Gastrocnemius medialis (tissue), 4 donors: ENCODE measurements at regions not wholly inside any gene's neighbourhood (a gene's known extent, or its start where the extent isn't known, plus 50 kb on each side); places are given as distances from the start of the nearest gene placed in this dataset.

Experiments used
- POLR2A ChIP-seq, 2 donors: fragments of 450-650 bp; IDR thresholded peaks; one replicate each; pipeline ENCODE4 v1.6.1; 2017; ENCODE audit warnings: antibody characterized with exemption in 2 of 2, mild to moderate bottlenecking in 2 of 2, moderate library complexity in 2 of 2
- TF ChIP-seq, protein P1 (sequence below), 5 experiments: fragments of 450-650 bp in 3 of 5; fragments of 200-600 bp in 2 of 5; sonication (generic) in 2 of 5; IDR thresholded peaks in 4 of 5; conservative IDR thresholded peaks in 1 of 5; 1 replicate in 4 of 5; 2 replicates in 1 of 5; pipeline ENCODE4 v1.5.1; 2016 to 2019; ENCODE audit warnings: antibody characterized with exemption in 5 of 5, mild to moderate bottlenecking in 3 of 5, moderate library complexity in 3 of 5

GRCh38 chr3:34938784-34939183, 700.5 kb upstream of the ARPP21 start:
- TF ChIP-seq, protein P1, sequence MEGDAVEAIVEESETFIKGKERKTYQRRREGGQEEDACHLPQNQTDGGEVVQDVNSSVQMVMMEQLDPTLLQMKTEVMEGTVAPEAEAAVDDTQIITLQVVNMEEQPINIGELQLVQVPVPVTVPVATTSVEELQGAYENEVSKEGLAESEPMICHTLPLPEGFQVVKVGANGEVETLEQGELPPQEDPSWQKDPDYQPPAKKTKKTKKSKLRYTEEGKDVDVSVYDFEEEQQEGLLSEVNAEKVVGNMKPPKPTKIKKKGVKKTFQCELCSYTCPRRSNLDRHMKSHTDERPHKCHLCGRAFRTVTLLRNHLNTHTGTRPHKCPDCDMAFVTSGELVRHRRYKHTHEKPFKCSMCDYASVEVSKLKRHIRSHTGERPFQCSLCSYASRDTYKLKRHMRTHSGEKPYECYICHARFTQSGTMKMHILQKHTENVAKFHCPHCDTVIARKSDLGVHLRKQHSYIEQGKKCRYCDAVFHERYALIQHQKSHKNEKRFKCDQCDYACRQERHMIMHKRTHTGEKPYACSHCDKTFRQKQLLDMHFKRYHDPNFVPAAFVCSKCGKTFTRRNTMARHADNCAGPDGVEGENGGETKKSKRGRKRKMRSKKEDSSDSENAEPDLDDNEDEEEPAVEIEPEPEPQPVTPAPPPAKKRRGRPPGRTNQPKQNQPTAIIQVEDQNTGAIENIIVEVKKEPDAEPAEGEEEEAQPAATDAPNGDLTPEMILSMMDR (IDR thresholded peaks at IDR 0.05 in 4 of 5, conservative IDR thresholded peaks at IDR 0.05 in 1 of 5): no peak
- TF ChIP-seq POLR2A (IDR thresholded peaks at IDR 0.05): no peak
